ENCODE measurements at regions not wholly inside any gene's neighbourhood (a gene's known extent, or its start where the extent isn't known, plus 50 kb on each side); places are given as distances from the start of the nearest gene placed in this dataset.
"Not testable (repeated sequence)": the region's sequence is repeated elsewhere in the genome, so short reads cannot be mapped to it uniquely, and the experiment has no call there.

DNA sequence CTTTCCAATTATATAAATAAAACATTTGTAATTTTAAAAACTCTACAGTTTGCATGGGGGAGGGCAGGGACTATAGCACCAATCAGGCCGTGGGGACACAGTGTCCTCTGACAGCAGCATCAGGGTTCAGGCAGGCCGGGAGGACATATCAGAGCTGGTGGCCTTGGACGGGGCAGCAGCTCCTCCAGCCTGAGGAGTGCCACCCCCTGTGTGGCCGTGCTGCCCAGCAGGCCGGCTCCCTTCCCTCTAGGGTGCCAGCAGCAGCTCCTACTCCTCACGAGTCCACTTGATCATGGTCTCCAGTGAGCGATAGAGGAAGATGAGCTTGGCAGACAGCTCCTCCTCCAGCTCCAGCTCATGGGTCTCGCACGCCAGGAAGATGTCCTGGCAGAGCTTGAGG, 144.0 kb upstream of the PHACTR3 start:
- no peak for DNase-seq (ENCODE audit: low spot score)

DNA sequence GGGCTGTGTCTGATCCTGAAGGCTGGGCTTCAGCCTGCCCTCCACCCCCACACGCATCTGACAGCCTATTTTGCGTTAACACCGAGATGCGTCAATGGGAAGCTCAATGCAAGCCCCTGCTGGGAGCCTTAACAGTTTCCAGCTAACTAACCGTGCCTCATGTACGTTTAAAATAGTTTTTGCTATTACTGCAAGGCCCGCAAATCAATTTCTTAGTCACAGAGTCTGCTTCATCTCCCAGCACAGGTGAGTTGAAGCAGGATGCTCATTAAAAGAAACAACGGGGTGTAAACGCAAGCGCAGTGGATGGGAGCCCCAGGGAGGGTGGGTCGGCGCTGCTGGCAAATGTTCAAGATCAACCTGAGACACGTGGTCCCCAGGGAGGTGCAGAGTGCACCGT, 142.8 kb upstream of the PHACTR3 start:
- DNase-seq (ENCODE audit: low spot score) = no peak

DNA sequence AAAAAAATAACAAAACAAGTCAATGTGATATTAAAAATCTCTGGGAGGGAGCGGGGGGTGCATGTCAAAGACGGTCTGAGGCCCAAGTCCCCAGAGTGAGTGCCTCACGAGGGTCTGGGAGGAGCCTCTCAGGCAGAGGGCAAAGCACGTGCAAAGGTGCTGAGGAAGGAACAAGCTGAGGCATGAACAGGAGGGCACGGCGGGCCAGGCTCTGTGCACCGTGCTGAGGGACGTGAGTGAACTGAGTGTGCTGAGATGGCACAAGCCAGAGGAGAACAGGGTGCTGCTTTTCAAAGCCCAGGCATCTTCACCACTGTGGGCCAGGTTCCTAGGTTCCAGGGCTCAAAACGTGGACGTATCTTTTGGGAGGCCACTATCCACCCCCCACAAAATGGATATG, 142.1 kb upstream of the PHACTR3 start:
- no peak for DNase-seq (ENCODE audit: low spot score)

DNA sequence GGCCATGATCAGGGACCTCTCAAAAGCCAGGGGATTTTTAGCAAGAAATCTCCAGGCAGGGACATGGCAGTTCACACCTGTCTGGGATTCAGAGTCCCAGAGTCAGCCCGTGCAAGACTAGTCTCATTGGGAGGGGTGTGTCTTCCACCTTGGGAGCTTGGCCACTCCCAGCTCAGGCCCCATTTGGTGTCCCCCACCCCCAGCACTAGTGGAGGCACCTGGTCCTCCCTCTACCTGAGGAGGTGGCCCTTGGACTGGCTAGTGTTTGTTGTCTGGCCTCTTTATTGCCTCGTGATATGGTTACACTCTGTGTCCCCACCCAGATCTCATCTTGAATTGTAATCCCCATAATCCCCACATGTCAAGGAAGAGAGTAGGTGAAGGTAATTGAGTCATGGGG, 140.8 kb upstream of the PHACTR3 start:
- no peak for DNase-seq (ENCODE audit: low spot score)

DNA sequence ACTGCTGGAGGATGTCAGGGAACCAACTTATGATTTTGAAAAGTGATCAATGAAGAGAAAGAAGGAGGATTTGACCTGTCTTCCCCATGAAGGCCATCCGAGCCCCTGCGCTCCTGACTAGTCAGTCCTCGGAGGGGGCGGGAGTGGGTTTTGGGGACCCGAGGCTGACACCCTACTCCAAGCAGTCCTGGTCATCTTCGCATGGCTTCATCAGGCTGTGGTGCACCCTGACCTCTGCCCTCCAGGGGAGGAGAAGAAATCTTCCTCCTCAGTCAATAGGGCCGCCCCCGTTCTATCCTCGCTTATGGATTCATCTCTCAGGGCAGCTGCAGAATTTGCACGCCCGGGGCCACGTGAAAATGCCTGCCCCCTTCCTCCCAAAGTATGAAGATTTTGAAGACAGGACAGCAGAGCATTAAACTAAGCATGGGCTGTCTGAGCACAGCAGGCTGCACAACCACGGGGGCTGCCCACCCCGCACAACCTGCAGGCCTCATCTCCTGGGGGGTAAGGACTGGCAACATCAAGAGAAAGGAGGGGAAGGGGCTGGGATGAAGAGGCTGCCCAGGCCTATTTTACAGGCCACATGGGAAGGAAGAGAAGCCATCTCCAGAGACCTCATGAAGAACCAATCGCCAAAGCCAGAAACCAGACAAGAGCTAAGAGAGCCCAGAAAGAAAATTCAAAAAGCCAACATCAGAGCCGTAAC, 138.1 kb upstream of the PHACTR3 start:
- DNase-seq (ENCODE audit: low spot score) = no peak

DNA sequence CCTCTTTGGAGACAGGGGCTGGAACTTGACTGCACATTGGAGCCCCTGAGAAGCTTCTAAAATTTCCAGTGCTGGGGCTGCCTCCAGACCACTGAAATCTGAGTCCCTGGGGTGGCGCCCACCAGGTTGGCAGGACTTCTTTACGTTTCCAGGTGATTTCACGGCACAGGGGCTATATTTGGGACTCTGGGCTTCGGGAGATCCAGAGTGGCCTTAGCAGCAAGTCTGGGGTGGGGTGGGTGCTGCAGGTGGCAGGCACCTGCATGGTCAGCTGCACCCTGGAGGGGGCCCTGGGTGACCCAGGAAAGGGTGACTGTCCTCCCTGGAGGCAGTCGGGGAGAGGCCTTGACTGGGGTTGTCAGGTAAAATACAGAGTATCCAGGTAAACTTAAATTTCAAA, 135.5 kb upstream of the PHACTR3 start:
- DNase-seq (ENCODE audit: low spot score) = no peak

DNA sequence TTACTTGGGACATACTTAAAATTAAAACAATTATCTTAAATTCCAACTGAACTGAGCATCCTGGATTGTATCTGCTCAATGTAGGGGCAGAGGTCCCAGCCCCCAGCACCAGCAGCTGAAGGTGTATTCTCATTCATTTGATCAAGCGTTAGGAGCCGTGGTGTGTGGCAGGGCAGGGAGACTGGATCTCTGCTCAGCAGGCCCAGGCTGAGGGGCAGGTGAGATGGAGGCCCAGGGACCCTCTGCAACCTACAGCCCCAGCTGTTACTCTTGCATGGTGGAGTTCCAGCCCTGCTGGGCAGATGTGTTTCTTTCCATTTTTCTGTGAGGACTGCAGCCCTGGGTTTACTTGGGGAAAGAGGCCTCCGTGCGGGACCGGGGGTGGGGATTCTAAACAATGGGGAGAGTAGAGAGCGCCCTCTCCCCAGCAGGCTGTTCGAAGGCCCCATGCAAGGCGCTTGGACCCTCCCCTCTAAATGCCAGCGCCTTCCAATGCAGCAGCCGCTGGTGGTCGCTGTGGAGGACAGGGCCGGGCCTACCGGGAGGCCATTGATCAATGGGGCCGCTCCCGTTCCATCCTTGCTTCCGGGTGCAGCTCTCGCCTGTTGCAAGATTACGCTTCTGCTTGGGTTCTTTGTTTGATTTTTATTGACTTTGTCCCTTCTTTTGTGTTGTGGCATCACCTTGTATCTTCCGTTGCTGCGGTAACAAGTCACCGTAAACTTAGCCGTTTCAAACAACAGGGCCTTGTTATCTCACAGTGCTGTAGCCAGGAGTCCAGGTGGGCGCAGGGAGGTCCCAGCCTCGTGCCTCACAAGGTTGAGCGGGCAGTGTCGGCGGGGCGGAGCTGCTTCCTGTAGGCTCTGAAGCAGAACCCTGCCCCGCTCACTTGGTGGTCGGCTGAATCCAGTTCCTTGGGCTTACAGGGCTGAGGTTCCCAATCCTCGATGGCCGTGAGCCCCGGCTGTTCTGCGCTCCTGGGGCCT, 134.8 kb upstream of the PHACTR3 start:
- no peak for DNase-seq (ENCODE audit: low spot score)

DNA sequence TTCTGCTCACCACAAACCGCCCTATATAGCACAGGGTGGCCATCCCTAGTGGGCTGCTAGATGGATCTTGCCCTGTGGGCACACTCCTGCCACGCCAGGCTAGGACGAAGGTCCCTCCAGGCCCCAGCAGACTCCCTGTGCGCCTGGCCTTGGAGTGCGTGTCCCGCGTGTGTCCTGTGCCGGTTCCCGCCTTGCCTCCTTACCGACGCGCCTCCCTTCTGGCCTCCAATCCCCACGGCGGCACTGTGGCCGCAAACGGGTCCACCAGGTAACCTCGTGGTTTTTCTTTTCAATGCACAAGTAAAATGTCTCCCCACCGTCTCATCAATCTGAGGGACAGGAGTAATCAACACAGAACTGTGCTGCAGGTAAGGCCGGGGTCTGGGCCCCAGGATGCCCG, 133.8 kb upstream of the PHACTR3 start:
- DNase-seq (ENCODE audit: low spot score) = no peak

DNA sequence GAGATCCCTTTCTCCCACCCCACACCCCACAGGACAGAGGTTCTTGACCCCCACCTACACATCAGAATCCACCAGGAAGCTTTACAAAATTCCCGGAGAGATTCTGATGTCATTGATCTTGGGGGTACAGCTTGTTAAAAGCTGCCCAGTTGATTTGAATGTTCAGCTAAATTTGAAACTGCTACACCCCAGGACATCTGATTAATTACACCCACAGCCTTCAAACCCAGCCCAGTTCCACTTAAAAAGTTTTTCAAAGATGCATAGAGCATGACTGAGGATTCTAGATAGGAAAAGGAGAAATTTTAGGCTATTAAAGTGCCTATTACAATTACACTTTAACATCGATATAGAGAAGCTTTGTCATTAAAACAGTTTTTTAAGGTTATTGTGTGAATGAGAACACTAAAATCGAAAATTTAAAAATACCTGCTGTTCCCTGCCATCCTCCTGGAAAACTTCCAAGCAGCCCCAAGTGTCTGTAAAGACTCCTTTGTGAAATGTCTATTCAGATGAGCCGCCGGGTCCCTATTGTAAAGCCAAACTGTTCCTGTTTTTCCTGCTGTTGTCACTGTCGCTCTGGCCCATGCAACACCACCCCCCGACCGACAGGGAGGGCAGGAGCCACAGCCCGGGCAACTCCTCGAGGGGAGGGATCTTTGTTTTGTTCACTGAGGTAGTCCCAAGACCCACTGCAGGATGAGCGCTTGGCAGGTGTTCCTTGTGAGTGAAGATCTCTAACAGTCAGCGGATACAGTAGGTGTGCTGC, 132.5 kb upstream of the PHACTR3 start:
- no peak for DNase-seq (ENCODE audit: low spot score)

DNA sequence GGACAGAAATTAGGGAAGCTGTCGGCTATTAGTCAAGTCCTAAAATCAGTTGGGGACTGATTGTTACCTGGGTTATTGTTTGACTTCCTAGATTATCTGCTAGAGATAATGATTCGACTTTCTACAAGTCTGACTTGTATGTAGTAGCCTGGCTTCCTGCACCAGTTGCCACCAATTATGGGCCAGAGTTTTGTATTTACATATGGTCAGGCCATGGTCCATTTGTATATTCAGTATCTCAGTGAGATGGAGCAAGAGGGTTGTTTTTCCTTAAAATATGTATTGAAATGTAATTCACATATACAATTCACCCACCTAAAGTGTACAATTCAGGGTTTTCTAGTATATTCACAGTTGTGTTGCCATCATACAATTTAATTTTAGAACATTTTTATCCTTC, 130.6 kb upstream of the PHACTR3 start:
- no peak for DNase-seq (ENCODE audit: low spot score)

DNA sequence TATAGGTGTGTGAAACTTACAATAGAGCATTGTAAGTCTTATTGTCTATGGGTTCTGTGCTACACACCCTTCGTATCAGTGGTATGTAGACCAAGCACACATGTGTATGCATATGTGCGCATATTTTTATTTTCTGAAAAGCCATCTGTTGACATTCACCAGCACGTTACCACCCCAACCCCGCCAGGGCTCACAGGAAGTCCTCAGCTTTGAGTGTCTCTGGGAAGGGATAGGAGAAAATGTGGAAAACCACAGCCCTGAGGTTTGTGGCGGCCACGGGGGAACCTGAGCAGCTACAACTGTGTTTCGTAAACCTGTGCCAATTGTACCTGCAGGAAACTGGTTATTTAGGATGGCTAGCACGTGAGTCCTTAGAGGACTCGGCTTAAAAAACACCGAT, 123.3 kb upstream of the PHACTR3 start:
- no peak for DNase-seq (ENCODE audit: low spot score)

DNA sequence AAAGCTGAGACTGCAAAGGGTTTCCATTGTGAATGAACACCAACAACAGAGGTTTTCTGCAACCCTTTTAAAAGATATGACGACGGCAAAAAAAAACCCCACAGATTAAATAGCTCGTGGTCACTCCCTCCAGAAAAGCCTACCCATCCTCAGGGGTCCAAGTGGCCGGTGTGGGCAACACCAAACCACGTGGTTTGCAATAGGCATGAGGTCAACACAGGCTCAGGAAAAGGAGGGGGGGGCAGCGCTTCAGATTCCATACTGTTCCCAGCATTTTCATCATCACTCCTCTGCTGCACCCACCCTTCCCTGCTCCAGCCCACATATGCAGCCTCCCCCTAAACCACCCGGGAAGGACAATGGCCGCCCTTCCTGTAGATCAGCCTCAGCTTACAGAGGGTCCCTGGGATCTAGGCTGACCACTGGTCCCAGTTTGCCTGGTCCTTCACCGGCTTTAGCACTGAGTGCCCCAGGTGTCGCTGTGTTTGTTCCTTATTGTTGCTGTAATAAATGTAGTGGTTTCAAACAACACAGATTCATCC, 122.8 kb upstream of the PHACTR3 start:
- DNase-seq (ENCODE audit: low spot score) = no peak

DNA sequence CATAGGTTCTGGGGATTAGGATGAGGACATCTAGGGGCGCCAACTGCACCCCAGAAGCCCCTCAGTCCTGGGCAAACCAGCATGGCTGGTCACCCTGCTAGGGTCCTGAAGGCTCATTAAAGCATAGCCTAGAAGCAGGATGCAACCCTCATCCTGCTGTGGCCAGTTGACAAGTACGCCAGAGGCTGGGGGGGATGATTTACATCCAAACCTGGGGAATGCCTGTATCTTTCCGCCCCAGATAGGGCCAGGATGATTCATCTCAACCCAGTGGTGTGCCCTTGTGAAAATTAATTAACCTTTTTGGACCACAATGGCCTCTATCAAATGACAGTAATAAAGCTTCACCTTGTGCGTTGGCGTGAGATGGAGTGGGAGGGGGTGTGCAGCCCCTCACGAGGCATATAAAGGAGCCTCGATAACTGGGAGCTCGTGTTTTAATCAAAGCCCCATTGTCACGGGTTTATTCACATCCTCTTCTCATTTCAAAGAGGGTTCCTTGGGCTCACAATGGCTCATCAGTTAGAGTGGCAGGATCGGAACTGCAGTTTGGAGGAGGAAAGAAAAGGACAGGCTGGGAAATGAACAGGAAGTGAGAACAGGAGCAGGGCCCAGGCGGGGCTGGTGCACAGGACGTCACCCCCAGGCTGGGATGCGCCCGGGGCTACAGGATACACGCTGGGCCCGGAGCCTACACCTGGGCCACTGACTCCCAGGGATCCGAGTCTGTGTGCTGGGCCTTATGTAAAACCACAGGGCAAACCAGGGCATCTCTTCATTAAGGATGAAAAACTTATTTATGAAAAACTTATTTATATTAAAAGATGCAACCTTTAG, 121.8 kb upstream of the PHACTR3 start:
- DNase-seq (ENCODE audit: low spot score) = no peak

DNA sequence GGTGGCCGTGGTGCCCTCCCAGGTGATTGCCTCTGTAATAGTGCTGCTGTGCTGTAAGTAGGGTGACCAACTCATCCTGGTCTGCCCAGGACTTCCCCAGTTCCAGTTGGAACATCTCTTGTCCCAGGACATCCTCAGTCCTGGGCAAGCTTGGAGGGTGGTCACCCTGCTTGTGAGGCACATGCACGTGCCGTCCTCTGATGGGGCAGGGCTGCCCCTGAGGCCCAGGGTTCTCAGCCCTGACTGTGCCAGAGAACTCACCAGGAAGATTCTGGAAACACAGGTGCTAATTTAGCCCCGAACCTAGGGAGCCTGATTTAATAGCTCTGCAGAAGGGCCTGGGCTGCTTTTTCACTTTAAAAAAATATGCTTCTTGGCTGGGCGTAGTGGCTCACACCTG, 120.9 kb upstream of the PHACTR3 start:
- no peak for DNase-seq (ENCODE audit: low spot score)

DNA sequence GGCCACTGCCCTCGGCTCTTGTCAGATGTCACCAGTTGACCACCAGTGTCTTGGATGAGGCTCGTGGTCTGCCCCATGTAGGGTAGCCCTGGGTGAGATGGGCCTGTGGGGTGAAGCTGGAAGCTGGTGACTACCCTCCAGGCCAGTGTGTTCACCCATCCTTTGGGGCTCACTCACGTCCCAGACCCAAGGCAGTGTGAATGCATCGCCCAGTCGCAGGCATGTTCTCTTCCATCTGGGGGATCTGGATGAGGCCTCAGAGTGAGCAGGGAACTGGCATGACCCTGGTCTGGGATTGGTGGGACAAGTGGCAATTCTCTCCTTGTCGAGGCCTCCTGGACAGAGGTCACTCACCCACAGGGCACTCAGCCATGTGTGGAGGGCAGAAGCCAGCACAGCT, 120.1 kb upstream of the PHACTR3 start:
- no peak for DNase-seq (ENCODE audit: low spot score)

DNA sequence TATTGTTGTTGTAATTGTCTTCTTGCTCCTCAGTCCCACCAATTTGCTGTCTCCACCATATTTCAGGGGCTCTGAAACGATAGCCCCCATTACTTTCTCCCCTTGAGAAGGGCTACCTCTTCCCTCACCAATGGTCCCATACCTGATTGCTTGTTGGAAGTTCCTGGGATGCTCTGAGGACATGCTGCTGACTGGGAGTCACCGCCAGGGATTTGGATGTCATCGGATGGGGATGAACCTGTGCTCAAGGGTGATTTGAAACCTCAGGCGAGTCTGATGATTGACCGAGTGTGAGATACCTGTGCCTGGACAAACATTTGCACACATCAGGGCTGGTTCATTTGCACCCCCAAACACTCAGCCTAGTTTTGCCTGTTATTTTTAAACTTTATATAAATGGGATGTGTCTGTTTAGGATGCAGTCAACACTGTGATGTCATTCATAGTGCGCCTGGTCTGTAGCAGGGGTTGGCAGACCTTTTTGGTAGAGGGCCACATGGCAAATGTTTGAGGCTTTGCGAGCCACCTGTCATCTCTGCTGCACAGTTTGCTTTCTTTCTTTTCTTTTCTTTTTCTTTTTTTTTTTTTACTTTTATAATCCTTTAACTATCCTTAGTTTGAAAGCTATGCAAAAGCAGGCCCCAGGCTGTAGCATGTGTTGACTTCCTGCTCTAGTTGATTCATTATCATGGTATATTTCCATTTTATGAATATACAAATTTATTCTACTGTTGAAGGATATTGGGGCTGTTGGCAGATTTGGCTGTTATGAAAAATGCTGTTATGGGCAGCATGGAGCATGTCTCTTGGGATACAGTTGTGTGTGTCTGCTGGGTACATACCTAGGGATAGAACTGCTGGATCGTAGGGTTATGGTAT, 118.5 kb upstream of the PHACTR3 start:
- no peak for DNase-seq (ENCODE audit: low spot score)

DNA sequence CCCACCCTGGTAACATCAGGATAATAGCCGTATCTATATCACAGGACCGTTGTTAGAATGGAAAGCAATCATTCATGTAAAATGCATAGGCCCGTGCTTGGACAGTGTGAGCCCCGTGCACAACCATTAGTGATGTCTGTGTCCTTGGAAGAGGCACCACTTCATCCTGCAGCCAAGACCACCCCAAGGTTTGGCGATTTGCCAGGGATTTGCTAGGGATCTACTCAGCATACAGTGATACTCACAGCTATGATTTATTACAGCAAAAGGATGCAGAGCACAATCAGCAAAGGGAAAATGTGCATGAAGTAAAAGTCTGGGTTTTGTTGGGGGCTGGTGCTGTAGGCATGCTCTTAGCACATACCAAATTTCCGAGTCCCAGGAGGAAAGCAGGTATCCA, 115.9 kb upstream of the PHACTR3 start:
- DNase-seq (ENCODE audit: low spot score) = not testable (repeated sequence)

DNA sequence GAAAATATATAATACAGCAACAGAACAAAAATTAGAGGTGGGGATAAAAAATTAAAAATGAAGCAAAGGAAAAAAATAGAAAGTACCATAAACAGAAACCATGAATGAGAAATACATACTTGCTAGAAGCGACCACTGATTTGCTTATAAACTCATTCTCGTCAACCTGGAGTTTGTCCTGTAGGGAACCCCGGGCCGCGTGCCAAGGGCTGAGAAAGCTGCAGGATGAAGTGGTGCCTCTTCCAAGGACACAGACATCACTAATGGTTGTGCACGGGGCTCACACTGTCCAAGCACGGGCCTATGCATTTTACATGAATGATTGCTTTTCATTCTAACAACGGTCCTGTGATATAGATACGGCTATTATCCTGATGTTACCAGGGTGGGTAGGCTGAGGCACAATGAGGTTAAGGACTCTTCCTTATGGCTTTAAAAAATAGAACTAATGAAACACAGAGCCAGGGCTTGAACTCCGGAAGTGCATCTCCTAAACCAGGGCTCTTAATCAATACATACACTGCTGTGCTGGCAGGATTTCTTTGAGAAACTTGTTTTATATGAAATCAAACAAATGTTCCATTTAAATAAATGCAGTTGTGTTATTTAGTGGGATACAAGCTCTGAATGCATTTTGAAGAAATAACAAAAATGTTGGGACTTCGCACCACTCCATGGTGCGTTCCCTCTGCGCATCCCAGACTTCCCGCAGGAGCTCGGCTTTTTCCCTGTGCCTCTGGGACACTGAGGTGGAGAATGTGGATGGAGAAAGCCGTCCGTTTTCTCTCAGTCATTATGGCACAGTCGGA, 113.9 kb upstream of the PHACTR3 start:
- DNase-seq (ENCODE audit: low spot score) = not testable (repeated sequence)

DNA sequence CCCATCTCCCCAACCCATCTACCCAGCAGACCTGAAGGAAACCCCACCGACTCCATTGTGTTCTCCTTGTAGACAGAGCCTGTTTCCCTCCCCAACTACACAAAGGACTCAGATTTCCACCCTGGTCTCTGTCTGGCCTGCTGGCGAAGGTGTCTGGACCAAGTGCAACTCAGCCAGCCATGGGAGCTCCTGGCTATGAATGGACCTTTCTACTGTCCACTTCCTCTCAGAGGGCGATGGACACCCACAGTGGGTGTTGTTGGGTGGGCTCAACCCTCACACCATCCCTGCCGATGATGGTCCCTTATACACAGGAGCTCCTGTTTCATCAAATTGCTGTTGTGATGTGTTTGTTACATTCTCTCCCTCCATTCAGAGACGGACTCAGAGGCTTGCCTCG, 112.5 kb upstream of the PHACTR3 start:
- DNase-seq (ENCODE audit: low spot score) = no peak

DNA sequence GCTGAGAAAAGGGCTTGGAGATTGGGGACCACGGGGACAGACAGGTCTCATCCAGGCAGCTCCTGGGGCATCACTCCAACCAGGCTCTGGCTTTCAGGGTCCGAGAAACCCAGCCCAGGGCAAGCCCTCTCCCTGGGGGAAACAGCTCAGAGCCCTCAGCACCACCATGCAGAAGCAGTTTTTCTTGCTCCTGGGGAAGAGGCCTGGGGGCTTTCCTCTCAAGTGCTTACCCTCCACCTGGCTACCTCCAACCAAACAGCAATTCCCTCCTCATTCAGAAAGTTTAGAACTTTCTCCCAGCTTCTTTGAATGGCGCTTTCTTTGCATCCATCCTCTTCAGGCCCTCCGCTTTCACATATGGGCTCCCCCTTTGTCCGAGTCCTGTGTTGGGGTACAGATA, 110.4 kb upstream of the PHACTR3 start:
- DNase-seq (ENCODE audit: low spot score) = no peak
